GM18868 (cell line): ENCODE measurements at regions not wholly inside any gene's neighbourhood (a gene's known extent, or its start where the extent isn't known, plus 50 kb on each side); places are given as distances from the start of the nearest gene placed in this dataset.

Experiments used
- ATAC-seq: cut with Tn5 transposase; IDR thresholded peaks from one replicate; pipeline ENCODE4 v1.9.1; 2021; ENCODE audit warnings: mild to moderate bottlenecking, moderate library complexity; ENCODE audit not compliant: unreplicated experiment

DNA sequence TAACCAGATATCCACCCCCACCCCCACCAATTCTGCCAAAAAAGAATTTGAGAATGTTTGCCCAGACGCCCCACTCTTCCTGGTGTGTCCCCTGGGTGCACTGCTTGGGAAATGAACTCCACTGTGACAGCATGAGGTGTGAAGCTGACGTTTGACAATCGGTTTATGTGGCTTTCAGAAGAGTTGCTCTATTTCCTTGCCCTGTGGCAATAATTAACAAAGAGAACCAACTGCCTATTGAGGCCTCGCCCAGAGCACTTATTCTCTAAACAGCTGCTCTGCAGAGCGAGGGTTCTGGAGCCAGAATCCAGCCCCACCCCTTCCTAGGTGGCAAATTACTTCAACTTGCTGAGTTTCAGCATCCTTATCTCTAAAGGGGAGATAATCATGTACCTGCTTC is 115.8 kb upstream of the SIX3 start:
- ATAC-seq = no peak

DNA sequence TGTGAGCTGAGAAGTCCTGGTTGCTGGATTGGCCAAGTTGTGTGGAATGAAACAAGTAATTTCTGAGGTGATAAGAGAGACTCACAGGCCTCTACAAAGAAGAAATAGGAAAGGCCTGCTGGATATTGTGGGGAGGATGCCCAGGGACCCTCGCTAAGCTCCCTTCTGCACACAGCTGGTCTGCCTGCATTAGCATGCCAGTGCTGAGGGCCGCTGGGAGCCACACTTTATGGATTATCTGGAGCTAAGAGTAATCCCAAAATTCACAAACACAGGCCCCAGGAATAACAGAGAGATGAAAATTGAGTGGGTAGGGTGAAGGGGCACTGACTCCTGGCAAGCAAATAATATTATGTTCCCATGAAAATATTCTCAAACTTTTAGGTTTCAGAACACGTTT is 114.9 kb upstream of the SIX3 start:
- no peak for ATAC-seq

DNA sequence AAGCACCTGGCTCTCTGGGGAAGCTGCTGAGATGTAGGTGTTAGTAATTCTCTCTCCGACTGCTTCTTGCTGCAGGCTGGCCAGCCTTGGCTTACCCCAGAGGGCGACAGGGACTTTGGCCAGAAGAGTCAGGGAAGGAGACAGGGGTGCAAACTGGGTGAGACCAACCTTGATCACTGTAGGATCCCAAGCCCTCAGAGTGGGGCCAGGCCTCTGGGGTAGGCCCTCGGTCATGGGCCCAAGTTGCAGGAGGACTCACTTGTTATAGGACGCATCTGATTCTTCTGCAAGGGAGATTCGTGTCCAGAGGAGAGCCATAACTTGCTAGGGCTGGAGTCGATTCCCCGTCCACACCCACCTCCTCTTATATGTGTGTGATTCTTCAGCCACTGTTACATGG is 111.7 kb upstream of the SIX3 start:
- ATAC-seq = no peak

DNA sequence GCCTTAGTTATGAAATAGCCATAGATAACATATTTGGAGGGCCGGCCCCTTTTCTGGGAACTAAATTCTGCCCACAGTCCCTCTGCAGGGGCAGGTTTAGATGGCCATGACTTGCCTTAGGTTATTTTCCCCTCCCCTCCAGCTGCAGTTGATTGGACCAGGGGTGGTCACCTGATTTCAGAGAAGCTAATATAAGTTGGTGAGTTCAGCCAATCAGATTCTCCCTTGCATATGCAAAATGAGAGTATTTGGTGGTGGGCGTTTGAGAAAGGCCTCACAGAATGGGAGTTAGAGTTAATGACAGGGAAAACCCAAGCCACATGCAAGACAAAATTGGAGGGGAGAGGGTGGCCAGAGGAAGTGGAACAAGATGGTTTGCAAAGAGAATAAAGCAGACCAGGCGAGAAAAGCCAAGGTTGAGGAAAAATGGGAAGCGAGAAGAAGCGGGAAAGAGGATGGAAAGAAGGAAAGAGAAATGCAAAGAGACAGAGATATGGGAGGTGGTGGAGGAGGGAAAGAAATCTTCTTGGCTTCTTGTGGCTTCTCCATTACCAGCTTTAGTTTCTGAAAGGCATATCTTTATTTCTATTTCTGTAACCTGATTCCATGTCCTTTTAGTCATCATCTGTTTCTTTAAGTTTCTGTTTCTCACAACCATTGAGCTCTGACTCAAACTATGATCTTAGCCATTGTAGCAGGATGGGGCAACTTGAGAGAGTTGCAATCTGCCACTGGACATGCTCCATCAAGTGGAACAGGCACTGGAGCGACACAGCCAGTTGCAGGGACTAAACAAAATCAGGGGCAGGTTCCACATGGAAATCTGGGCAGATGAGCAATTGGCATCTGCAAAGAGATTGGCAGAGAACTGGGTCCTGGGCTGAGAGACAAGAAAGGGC is 108.1 kb upstream of the SIX3 start:
- peak; percentile 67 for ATAC-seq

DNA sequence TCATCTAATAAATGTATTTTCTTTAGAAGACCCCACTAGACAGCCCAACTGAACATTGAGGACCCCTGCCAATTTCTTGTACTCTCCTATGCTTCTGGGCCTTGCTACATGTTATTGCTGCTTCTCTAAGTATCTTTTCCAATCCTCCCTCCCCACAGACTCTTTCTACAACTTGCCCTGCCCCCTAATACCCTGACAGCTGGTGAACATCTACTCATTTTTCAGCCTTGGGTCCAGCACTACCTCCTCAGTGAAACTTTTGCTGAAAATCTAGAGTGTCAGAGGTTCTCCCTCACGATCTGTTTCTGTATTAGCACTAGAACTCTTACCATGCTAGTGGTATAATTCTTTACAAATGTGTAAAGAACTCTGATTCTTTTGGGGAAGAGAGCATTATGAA is 106.8 kb upstream of the SIX3 start:
- ATAC-seq = no peak

DNA sequence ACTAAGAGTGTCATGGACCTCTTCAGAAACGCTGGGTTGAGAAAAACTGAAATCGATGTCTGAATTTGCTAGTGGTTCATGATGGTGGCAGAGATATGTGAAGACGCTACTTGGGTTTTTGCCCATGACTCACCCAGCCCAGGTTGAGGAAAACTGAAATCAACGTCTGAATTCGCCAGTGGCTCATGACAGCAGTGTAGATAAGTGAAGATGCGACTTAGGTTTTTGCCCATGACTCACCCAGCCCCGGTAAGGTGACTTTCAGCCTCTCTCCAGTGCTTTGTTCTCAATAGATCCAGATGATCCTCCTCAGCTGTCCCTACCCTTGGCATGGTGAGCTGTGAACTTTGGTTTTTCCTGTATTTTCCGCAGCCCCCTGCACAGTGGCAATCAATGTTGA is 105.3 kb upstream of the SIX3 start:
- peak; percentile 71 for ATAC-seq

DNA sequence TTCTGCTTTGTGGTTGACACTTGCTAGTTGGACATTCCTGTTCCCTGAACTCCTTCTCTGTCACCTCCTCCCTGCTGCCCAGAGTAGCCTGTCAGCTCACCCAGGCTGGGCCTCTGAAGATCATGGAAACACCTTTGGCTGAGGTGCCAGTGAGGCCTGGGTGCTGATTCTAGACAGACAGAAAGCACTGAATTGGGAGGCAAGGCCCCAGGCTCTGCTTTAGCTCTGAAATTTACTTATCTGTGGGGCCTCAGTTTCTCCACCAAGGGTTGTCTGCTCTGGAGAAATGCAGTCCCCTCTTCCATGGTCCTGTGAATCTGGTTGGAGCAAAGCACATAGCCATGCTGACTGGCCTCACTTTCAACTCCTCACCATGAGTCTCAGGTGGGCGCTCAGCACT is 104.6 kb upstream of the SIX3 start:
- no peak for ATAC-seq

DNA sequence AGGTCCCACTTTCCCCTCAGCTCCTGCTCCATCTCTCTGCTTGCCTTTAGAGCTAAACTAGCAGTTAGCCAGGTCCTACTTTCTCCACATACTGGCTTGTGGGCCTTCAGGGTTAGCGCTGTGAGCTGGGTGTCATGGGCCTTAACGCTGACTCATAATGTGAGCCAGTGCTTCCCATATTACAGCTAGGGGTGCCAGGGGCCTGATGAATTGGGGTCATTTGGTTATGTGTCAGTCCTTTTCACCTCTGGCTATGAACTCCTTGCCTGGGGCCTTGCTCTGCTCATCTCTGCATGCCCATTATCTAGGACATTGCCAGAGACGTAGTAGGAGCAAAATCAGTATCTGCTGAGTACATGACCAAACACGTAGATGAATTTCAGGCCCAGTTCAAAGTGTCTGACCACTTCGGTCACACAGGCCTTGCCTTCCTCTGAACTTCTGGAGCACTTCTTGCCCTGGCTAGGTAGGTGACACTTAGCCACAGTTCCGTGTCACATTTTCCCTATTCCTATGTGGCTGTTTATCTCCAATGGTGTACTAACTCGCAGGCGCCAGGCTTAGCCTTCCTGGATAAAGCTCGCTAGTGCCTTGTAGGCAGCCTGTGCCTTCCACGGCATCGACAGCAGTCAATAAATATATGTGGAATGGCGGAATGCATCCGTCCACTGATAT is 103.2 kb upstream of the SIX3 start:
- no peak for ATAC-seq

DNA sequence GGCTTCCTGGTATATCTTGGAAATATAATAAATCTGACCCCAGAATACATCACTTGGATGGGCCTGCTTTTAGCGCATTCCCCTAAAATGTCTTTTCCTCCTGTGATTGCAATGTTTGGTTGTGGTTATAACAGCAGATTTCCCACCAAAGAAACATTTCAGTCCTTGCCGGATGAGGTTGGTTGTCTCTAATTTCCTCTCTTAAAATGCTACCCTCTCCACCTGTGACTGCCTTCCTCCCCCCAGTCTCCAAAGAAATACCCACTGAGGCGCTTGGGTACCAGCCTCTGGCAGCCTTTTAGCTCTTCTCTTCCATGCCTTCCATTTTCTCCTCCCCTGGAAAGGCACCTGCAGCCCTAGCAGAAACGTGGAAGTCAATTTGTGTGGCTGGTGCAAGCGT is 102.1 kb upstream of the SIX3 start:
- ATAC-seq = no peak

DNA sequence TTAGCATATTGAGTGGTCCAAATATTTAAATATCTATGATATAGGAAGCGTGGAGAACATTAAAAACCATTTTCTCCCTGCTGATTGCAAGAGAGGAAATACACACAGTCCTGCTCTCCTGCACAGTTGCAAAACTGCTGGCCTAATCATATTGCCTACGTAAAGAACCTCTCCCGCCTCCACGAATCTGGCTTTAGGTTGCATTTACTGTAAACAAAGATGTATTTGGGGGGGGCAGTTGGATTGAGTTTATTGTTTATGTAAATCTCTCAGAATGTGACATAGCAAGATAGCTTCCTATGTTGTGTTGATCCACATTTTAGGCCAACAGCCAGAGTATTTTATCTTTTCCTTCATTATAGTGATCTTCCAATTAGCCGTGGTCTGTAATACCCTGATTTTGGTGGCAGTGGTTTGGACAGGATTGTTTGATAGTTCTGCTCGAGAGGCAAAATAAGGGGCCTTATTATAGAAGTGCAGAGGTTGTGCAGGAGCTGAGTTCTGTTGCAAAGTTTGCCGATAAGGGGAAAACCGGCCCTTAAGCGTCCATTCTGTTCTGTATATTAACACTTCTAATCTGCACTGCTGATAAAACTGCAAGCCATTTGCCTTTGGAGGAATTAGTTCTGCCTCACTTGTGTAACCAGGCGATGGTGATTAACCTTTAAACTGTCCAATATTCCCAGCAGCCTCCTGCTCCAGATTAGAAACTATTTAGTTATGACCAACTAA is 101.6 kb upstream of the SIX3 start:
- ATAC-seq = no peak

DNA sequence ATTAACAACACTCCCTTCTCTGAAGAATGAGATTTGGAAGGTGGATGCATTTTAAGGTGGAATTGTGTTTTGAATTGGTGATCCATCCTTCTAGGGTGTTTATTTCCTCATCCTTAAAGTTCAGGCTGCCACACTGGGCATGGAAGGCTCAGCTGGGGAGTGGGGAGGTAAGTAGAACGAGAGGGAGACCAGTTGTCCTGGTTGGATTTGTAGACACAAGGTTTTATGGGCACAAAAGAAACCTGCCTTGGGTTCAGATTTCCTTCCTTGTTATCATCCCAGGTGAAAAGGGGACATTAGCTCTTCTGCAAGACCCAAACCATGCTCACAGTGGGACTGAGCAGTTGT is 101.0 kb upstream of the SIX3 start:
- no peak for ATAC-seq

DNA sequence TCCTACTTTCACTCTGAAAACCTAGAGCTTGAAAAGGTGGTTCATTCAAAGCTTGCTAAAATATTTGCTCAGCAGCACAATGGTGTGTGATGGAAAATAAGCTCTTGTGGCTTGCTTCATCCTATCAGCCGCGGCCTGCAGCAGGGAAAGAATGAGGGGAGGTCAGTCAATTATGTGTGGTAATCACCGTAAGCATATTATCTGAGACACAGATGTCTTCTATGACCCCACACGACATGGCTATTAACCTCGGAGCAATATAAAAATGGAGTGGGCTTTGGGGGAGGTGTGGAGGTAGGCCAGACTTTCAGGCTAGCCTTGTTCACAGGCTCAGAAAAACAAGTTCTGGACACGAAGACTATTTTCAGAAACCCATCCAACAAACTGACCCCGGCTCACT is 98.4 kb upstream of the SIX3 start:
- no peak for ATAC-seq

DNA sequence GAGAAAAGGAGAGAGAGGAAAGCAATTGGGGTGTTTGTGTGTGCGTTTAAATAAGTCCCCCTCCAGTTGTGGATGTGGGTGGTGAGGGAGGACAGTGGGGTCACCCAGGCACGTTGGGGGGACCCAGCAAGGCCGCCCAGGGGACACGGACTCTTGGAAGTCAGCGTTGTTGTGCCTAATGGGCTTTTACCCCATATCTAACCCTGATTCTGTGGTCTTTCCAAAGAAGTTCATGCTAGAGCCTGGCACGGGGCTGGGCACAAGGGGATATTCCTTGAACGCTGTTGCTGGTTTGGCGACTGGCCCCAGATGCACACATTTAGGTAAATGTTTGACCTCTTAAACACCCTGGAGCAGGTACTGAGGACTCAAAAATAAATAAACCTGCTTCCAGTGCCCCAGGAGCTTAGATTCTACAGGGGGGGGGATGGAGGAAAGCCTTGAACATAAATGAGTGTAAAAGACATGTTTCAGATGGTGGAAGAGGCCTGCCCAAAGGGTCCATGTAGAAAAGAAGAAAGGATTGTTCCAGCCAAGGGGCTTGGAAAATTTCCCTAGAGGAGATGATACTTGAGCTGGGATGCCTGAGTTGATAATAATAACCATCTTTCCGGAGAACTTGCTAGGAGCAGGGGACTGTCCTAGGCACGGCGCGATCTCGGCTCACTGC is 97.7 kb upstream of the SIX3 start:
- no peak for ATAC-seq

DNA sequence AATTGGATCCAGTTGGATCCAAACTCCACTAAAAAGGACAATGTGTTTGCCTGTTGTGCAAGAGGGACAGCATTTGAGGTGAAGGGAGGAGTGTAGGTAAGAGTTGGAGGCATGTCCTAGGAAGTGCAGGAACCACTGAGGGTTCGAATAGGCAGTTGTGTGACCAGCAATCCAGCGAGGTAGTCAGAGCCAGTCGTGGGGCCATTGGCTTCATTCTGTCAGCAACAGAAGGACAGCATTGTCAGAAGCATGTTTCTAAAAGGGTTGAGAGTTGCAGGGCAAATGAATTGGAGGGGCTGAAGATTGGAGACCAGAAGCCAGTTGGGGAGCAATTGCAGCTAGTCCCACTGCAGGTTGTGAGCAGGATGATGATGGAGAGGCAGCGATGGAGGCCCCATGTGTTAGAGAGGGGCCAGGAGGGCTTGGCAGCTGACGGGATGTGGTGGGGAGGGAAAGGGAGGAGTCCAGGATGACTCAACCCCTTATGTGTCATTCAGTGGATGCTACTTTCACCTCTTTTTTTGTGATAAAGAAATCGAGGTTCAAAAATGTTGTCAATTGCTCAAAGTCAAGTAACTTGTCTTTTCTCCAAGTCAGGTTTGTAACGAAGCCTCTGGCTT is 96.7 kb upstream of the SIX3 start:
- no peak for ATAC-seq

DNA sequence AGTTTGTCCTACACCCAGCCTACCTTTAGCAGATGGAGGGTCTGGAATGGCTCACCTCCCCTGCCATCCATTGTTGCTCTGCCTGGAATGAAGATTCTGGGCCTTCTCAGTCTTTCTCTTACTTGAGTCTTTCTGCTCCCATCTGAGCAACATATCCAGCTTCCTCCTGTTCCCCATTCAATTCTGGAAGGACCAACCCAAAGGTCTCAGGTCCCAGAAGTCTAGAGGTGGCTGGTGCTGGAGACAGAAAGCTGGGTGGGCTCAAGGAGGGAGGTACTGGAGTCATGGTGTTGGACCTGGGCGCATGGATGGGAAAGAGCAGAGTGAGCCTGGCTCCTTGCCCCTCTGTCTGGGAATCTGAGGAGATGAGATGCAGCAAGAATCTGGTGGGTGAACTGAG is 93.5 kb upstream of the SIX3 start:
- no peak for ATAC-seq

DNA sequence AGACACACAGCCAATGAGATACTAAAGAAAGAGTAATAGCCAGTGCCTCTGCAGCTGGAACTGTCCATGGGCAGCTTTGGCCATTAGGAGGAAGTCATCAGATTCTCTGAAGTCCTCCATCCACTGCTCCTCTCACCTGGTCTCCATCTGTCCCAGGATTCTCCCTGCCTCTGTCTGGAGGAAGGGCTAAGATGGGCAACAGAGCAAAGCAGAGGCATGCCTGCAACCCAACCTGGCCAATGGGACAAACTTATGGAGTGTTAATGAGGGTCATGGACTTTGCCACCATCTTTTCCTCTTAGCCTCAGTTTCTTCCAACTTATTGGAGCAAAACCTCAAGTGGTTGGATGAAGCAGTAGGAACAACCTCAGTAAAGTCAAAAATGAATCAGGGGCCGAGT is 91.5 kb upstream of the SIX3 start:
- no peak for ATAC-seq

DNA sequence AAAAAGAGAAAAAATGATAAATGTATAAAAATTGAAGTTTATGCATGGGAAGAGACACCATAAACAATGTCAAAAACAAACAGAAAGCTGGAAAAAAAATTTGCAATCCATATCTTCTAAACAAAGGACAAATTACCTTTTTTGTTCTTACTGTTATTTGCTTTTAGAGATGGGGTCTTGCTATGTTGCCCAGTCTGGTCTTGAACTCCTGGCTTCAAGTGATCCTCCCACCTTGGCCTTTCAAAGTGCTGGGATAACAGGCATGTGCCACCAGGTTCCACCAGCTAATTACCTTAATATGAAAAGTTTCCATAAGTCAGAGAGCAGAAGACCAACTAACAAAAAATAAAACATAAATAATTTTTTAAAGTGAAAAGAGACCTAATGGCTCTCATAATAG is 90.0 kb upstream of the SIX3 start:
- ATAC-seq = no peak

DNA sequence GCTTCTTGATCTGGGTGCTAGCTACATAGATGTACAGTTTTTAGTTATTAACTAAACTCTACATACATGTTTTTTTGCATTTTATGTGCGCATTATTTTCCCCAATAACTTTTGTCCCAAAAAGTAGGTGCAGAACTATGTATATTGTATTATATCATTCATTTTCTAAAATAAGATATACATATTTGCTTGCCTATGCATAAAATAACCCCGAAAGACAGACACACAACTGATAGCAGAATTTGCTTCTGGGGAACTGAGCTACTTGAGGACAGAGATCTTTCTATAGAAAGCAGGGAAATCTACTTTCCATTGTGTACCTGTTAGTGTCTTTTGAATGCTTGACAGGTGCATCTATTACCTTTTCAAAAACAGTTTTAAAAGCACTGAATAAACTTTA is 88.9 kb upstream of the SIX3 start:
- no peak for ATAC-seq

DNA sequence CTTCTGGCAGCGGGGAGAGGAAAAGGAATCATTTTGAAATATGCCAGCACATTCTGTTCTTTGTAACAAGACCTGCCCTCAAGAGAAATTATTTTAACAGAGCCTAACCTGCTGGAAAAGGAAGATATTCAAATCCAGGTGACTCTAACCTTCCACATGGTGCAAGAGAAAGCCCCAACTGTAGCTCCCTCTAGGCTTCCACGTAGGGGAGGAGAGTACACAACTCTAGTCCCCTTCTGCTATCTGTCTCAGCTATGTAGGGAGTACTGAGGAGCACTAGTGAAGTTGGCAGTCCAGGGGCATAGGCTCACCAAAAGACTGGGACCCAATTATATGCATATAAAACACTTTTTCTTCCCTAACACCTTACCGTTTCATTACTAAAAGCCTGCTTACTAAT is 82.2 kb upstream of the SIX3 start:
- no peak for ATAC-seq

DNA sequence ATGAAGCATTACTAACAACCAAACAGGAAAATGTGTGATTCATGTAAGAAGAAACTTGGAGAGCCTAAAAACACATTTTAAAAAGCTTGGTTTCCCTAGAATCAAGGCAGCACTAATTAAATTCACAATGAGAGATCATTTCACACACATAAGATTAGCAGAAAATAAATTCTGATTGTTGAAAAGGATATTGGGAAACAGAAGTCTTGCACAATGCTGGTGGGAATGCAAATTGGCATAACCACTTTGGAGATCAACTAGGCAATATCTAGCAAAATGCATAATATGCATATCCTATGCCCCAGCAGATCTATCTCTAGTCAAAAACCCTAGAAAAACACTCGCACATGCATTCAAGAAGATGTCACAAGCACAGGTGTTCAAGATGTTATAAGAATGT is 75.3 kb upstream of the SIX3 start:
- ATAC-seq = no peak

DNA sequence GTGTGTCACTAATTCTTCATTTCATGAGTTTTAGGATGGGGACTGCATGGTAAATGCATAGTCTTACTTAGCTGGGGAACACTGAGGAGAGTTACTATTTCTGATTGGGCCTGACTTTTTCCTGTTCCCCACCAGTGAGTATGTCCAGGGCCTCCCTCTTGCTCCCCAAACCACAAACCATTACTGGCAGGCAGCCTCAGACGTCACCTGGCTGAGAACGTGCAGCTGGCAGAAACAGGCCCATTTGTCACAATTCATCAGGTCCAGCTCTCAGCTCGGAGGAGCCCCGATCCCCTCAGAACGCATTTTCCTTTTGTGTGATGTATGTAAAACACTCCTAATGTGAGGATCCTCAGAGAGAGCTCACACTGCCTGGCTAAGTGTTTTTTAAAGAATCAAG is 71.7 kb upstream of the SIX3 start:
- ATAC-seq = no peak
